Liver (tissue), 8 donors: ENCODE measurements at regions not wholly inside any gene's neighbourhood (a gene's known extent, or its start where the extent isn't known, plus 50 kb on each side); places are given as distances from the start of the nearest gene placed in this dataset.

Experiments
- DNase-seq: peaks from one replicate; pipeline ENCODE4 v3.0.0-alpha.2; 2017; ENCODE audit warnings: low spot score
- H3K27ac ChIP-seq, 2 donors: one replicate each; pipeline ENCODE4 v1.7.0; 2013; ENCODE audit warnings: inconsistent platforms in 2 of 2, low read length in 2 of 2, control low read depth in 1 of 2, low read depth in 1 of 2, mild to moderate bottlenecking in 1 of 2
- H3K27me3 ChIP-seq, 4 donors: one replicate each; pipeline versions ENCODE4 v1.6.1 to v1.7.0; 2013; ENCODE audit warnings: low read length in 3 of 4, inconsistent platforms in 1 of 4, mild to moderate bottlenecking in 1 of 4, moderate library complexity in 1 of 4; ENCODE audit not compliant: control insufficient read depth in 4 of 4, insufficient read depth in 4 of 4
- H3K36me3 ChIP-seq, 4 donors: one replicate each; pipeline versions ENCODE4 v1.6.1 to v1.7.0; 2013; ENCODE audit warnings: low read length in 3 of 4, mild to moderate bottlenecking in 3 of 4, low read depth in 1 of 4, moderate library complexity in 1 of 4; ENCODE audit not compliant: control insufficient read depth in 4 of 4, insufficient read depth in 3 of 4
- H3K4me1 ChIP-seq, 4 donors: one replicate each; pipeline versions ENCODE4 v1.6.1 to v1.7.0; 2013; ENCODE audit warnings: low read length in 3 of 4, mild to moderate bottlenecking in 3 of 4, moderate library complexity in 1 of 4; ENCODE audit not compliant: control insufficient read depth in 4 of 4, insufficient read depth in 4 of 4
- H3K4me3 ChIP-seq, 3 donors: one replicate each; pipeline versions ENCODE4 v1.6.1 to v1.7.0; 2013; ENCODE audit warnings: low read length in 3 of 3, control low read depth in 1 of 3, low read depth in 1 of 3, mild to moderate bottlenecking in 1 of 3
- H3K9ac ChIP-seq, 2 donors: one replicate each; pipeline ENCODE4 v1.7.0; 2013; ENCODE audit warnings: low read length in 2 of 2, mild to moderate bottlenecking in 2 of 2, moderate library complexity in 2 of 2, control low read depth in 1 of 2, low read depth in 1 of 2
- H3K9me3 ChIP-seq, 4 donors: one replicate each; pipeline versions ENCODE4 v1.6.1 to v1.7.0; 2013; ENCODE audit warnings: low read length in 3 of 4; ENCODE audit not compliant: control insufficient read depth in 4 of 4
- EGR1 ChIP-seq, 2 donors: IDR thresholded peaks; 2 replicates each; pipeline ENCODE4 v1.6.1; 2016 to 2018; ENCODE audit warnings: antibody characterized with exemption in 2 of 2, low read depth in 2 of 2
- FOXA1 ChIP-seq: IDR thresholded peaks from 2 replicates; pipeline ENCODE4 v1.6.1; 2016; ENCODE audit warnings: antibody characterized with exemption
- FOXA2 ChIP-seq: IDR thresholded peaks from 2 replicates; pipeline ENCODE4 v1.6.1; 2016; ENCODE audit warnings: antibody characterized with exemption
- HNF4A ChIP-seq, 2 donors: conservative IDR thresholded peaks; 2 replicates each; pipeline ENCODE4 v1.6.1; 2016; ENCODE audit warnings: antibody characterized with exemption in 2 of 2, mild to moderate bottlenecking in 2 of 2
- HNF4G ChIP-seq: IDR thresholded peaks from 2 replicates; pipeline ENCODE4 v1.6.1; 2016; ENCODE audit warnings: antibody characterized with exemption
- RXRA ChIP-seq, 2 donors: IDR thresholded peaks; 2 replicates each; pipeline ENCODE4 v1.6.1; 2017 to 2018; ENCODE audit warnings: antibody characterized with exemption in 2 of 2, mild to moderate bottlenecking in 1 of 2
- WGBS: extraction: QIAGEN DNeasy Blood & Tissue Kit; methylation state at CpG from one replicate; pipeline ENCODE4 v1.1.7; 2013; 5-methylcytosine and 5-hydroxymethylcytosine counted together
- TF ChIP-seq, protein P1 (sequence below): fragments of 150-350 bp; IDR thresholded peaks from 2 replicates; pipeline ENCODE4 v1.5.1; 2017; ENCODE audit warnings: improper control_type of control experiment, low read depth, low read length; ENCODE audit not compliant: missing input control
- TF ChIP-seq, protein P2 (sequence below): IDR thresholded peaks from 2 replicates; pipeline ENCODE4 v1.6.1; 2016; ENCODE audit warnings: antibody characterized with exemption
- TF ChIP-seq, protein P3 (sequence below): IDR thresholded peaks from 2 replicates; pipeline ENCODE4 v1.6.1; 2016; ENCODE audit warnings: antibody characterized with exemption
- donor health status: healthy.
- donor health status: healthy.
- donor health status: healthy.
- donor health status: healthy.
- donor health status: healthy.

DNA sequence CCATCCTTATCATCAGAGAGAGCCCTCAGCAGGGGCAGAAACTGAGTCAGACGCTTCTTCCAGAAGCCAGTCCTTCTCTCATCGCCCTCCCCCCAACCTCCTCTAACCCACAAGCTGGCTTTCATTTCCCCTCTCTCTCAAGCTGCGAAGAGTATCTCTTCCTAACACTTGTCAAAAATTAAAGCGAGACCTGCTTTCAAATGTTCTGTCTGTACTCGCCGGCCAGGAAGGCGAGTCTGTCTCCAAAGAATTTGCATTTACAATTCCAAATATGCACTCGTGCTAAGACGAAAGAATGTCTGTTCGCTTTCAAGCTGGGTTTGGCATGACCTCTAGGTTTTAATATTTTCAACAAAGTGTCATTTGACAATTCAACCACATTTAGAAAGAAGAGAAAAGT, 140.4 kb downstream of the RGS9 start:
- no peak for DNase-seq
- H3K4me3 ChIP-seq = no peak overlapping the region
- H3K9ac ChIP-seq = no peak overlapping the region
- TF ChIP-seq FOXA1 (no peak), FOXA2 (no peak), RXRA (IDR thresholded peaks at IDR 0.05) (no peak), EGR1 (IDR thresholded peaks at IDR 0.05; ENCODE audit: low read depth in 2 of 2) (no peak), HNF4G (no peak), HNF4A (conservative IDR thresholded peaks at IDR 0.05) (no peak)
- TF ChIP-seq, protein P1, sequence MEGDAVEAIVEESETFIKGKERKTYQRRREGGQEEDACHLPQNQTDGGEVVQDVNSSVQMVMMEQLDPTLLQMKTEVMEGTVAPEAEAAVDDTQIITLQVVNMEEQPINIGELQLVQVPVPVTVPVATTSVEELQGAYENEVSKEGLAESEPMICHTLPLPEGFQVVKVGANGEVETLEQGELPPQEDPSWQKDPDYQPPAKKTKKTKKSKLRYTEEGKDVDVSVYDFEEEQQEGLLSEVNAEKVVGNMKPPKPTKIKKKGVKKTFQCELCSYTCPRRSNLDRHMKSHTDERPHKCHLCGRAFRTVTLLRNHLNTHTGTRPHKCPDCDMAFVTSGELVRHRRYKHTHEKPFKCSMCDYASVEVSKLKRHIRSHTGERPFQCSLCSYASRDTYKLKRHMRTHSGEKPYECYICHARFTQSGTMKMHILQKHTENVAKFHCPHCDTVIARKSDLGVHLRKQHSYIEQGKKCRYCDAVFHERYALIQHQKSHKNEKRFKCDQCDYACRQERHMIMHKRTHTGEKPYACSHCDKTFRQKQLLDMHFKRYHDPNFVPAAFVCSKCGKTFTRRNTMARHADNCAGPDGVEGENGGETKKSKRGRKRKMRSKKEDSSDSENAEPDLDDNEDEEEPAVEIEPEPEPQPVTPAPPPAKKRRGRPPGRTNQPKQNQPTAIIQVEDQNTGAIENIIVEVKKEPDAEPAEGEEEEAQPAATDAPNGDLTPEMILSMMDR = no peak
- TF ChIP-seq, protein P2, sequence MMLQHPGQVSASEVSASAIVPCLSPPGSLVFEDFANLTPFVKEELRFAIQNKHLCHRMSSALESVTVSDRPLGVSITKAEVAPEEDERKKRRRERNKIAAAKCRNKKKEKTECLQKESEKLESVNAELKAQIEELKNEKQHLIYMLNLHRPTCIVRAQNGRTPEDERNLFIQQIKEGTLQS = no peak
- TF ChIP-seq, protein P3, sequence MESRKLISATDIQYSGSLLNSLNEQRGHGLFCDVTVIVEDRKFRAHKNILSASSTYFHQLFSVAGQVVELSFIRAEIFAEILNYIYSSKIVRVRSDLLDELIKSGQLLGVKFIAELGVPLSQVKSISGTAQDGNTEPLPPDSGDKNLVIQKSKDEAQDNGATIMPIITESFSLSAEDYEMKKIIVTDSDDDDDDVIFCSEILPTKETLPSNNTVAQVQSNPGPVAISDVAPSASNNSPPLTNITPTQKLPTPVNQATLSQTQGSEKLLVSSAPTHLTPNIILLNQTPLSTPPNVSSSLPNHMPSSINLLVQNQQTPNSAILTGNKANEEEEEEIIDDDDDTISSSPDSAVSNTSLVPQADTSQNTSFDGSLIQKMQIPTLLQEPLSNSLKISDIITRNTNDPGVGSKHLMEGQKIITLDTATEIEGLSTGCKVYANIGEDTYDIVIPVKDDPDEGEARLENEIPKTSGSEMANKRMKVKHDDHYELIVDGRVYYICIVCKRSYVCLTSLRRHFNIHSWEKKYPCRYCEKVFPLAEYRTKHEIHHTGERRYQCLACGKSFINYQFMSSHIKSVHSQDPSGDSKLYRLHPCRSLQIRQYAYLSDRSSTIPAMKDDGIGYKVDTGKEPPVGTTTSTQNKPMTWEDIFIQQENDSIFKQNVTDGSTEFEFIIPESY = no peak
- H3K27me3 ChIP-seq = peaks cover 0 to 6% (median 0%) of the 10 kb centered on the region in 4 donors
- H3K4me1 ChIP-seq = peaks cover 0 to 2% (median 0%) of the 10 kb centered on the region in 4 donors
- WGBS = 60% methylated on average over 10 of the region's 10 CpGs
- H3K9me3 ChIP-seq = no peaks in the 10 kb centered on the region
- H3K36me3 ChIP-seq = no peaks in the 10 kb centered on the region
- no peak overlapping the region for H3K27ac ChIP-seq
